Calu3 (cell line): ENCODE measurements at regions not wholly inside any gene's neighbourhood (a gene's known extent, or its start where the extent isn't known, plus 50 kb on each side); places are given as distances from the start of the nearest gene placed in this dataset.
"Not testable (repeated sequence)": the region's sequence is repeated elsewhere in the genome, so short reads cannot be mapped to it uniquely, and the experiment has no call there.

Experiments
- BruUV-seq: library from RNA; stranded (reverse); fragments of 400-500 nt; replicated peaks from 2 replicates; lab custom pipeline; 2021; lab: Mats Ljungman, UMichigan
- CTCF ChIA-PET: fragments of 300-600 bp; sonication (Branson Sonifier 250); formaldehyde crosslinking; loops from one replicate; lab custom pipeline; 2022; ENCODE audit warnings: antibody characterized with exemption; lab: Charles Lee
- DNase-seq: peaks from one replicate; pipeline ENCODE4 v3.0.0; 2022
- H3K27ac Mint-ChIP-seq: one replicate; pipeline ENCODE4 v1.8.0; 2022; ENCODE audit warnings: mixed read lengths; ENCODE audit not compliant: unreplicated experiment
- H3K27me3 Mint-ChIP-seq: one replicate; pipeline ENCODE4 v1.8.0; 2022; ENCODE audit warnings: mixed read lengths; ENCODE audit not compliant: unreplicated experiment
- H3K36me3 Mint-ChIP-seq: one replicate; pipeline ENCODE4 v1.8.0; 2022; ENCODE audit warnings: mild to moderate bottlenecking, moderate library complexity, mixed read lengths; ENCODE audit not compliant: insufficient read depth, unreplicated experiment
- H3K4me1 Mint-ChIP-seq: one replicate; pipeline ENCODE4 v1.8.0; 2022; ENCODE audit warnings: mild to moderate bottlenecking, low read depth, mixed read lengths; ENCODE audit not compliant: unreplicated experiment
- H3K4me3 Mint-ChIP-seq: one replicate; pipeline ENCODE4 v1.8.0; 2022; ENCODE audit warnings: mild to moderate bottlenecking, low read depth, moderate library complexity, mixed read lengths; ENCODE audit not compliant: unreplicated experiment
- H3K9me3 Mint-ChIP-seq: one replicate; pipeline ENCODE4 v1.8.0; 2022; ENCODE audit warnings: low read depth, mixed read lengths; ENCODE audit not compliant: unreplicated experiment
- intact Hi-C: fragments of 100-400 bp; cut with micrococcal nuclease; formaldehyde crosslinking; loops from one replicate; pipeline ENCODE4 v1.10.0; 2022; ENCODE audit not compliant: unreplicated experiment

- CTCF ChIA-PET, H3K36me3 Mint-ChIP-seq, H3K27ac Mint-ChIP-seq, H3K4me3 Mint-ChIP-seq, BruUV-seq, H3K27me3 Mint-ChIP-seq, H3K4me1 Mint-ChIP-seq, intact Hi-C loops, H3K9me3 Mint-ChIP-seq, DNase-seq: not testable (repeated sequence)
Observed at GRCh38 chr17:22044706-22045246, 352.5 kb downstream of the KCNJ18 start.

GRCh38 chr17:22047521-22047920, 355.2 kb downstream of the KCNJ18 start:
- DNase-seq, H3K36me3 Mint-ChIP-seq, H3K27ac Mint-ChIP-seq, BruUV-seq, CTCF ChIA-PET, H3K27me3 Mint-ChIP-seq, H3K4me1 Mint-ChIP-seq, H3K4me3 Mint-ChIP-seq, intact Hi-C loops, H3K9me3 Mint-ChIP-seq: not testable (repeated sequence)

GRCh38 chr17:22048226-22048625, 355.9 kb downstream of the KCNJ18 start:
- H3K4me3 Mint-ChIP-seq, H3K36me3 Mint-ChIP-seq, CTCF ChIA-PET, BruUV-seq, H3K27me3 Mint-ChIP-seq, intact Hi-C loops, H3K4me1 Mint-ChIP-seq, H3K27ac Mint-ChIP-seq, H3K9me3 Mint-ChIP-seq, DNase-seq: not testable (repeated sequence)

GRCh38 chr17:22050766-22051165, 358.4 kb downstream of the KCNJ18 start:
- H3K36me3 Mint-ChIP-seq, H3K4me3 Mint-ChIP-seq, intact Hi-C loops, H3K27me3 Mint-ChIP-seq, BruUV-seq, DNase-seq, H3K9me3 Mint-ChIP-seq, CTCF ChIA-PET, H3K27ac Mint-ChIP-seq, H3K4me1 Mint-ChIP-seq: not testable (repeated sequence)

GRCh38 chr17:22052715-22053114, 360.4 kb downstream of the KCNJ18 start:
- BruUV-seq, intact Hi-C loops, H3K27ac Mint-ChIP-seq, H3K4me3 Mint-ChIP-seq, DNase-seq, H3K36me3 Mint-ChIP-seq, H3K4me1 Mint-ChIP-seq, H3K27me3 Mint-ChIP-seq, H3K9me3 Mint-ChIP-seq, CTCF ChIA-PET: not testable (repeated sequence)

DNA sequence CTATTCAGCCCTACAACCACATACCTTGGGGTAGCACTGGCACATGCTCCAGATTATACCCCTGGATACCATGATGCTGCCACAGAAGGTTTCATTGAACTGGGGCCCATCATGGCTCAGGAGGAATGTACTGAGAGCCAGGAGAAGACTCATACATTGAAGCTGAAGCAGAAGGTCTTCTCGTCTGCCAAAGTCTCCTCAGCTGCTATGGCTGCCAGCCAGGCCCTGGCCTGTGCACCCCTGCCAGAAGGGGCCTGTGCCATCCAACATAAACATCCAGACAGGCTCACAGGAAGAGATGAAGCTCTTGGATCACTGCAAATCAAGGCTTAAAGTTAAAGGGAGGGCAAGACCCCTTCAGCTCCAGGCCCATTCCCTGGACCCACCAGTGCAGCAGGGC, 364.2 kb downstream of the KCNJ18 start:
- H3K9me3 Mint-ChIP-seq, H3K36me3 Mint-ChIP-seq, BruUV-seq, H3K27ac Mint-ChIP-seq, DNase-seq, H3K27me3 Mint-ChIP-seq, CTCF ChIA-PET, intact Hi-C loops, H3K4me3 Mint-ChIP-seq, H3K4me1 Mint-ChIP-seq: not testable (repeated sequence)

GRCh38 chr17:22075918-22076317, 383.6 kb downstream of the KCNJ18 start:
- H3K27ac Mint-ChIP-seq, BruUV-seq, H3K36me3 Mint-ChIP-seq, H3K4me1 Mint-ChIP-seq, DNase-seq, H3K27me3 Mint-ChIP-seq, H3K9me3 Mint-ChIP-seq, CTCF ChIA-PET, intact Hi-C loops, H3K4me3 Mint-ChIP-seq: not testable (repeated sequence)

GRCh38 chr17:22088589-22088988, 396.3 kb downstream of the KCNJ18 start:
- CTCF ChIA-PET, H3K36me3 Mint-ChIP-seq, intact Hi-C loops, BruUV-seq, H3K4me1 Mint-ChIP-seq, H3K4me3 Mint-ChIP-seq, H3K27me3 Mint-ChIP-seq, H3K27ac Mint-ChIP-seq, H3K9me3 Mint-ChIP-seq, DNase-seq: not testable (repeated sequence)
